Fibroblast of the aortic adventitia (primary cell): ENCODE measurements at regions not wholly inside any gene's neighbourhood (a gene's known extent, or its start where the extent isn't known, plus 50 kb on each side); places are given as distances from the start of the nearest gene placed in this dataset.
"Not testable (repeated sequence)": the region's sequence is repeated elsewhere in the genome, so short reads cannot be mapped to it uniquely, and the experiment has no call there.

Source experiments
- DNase-seq: peaks from one replicate; pipeline ENCODE4 v3.0.0-alpha.2; 2010; ENCODE audit warnings: low read depth
- H3K4me3 ChIP-seq: 2 replicates; pipeline ENCODE4 v1.5.1; 2011; ENCODE audit warnings: low read depth, mild to moderate bottlenecking, control low read depth, low read length, moderate library complexity
- TF ChIP-seq, protein P1 (sequence below): IDR thresholded peaks from 2 replicates; pipeline ENCODE4 v1.5.1; 2011; ENCODE audit warnings: mild to moderate bottlenecking, low read length, control low read depth, inconsistent platforms; ENCODE audit not compliant: insufficient read depth

DNA sequence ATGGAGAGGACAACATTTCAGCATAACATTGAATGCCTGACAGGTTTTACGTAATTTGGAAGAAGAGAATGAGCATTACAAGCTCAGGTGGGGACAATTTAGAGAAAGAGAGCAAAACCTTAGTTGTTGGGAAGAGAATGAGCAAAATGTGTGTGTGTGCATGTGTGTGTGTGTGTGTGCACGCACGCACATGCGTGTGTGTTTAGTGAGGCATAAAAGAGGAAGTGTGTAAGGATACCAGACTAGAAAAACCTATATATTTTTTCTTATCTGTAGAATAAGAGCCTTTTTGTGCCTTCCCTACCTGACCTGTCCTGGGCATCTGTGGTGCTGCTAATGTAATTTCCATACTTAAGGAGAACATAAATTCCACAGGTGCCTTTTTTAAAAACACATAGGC, 99.0 kb upstream of the PLXNA2 start:
- TF ChIP-seq, protein P1, sequence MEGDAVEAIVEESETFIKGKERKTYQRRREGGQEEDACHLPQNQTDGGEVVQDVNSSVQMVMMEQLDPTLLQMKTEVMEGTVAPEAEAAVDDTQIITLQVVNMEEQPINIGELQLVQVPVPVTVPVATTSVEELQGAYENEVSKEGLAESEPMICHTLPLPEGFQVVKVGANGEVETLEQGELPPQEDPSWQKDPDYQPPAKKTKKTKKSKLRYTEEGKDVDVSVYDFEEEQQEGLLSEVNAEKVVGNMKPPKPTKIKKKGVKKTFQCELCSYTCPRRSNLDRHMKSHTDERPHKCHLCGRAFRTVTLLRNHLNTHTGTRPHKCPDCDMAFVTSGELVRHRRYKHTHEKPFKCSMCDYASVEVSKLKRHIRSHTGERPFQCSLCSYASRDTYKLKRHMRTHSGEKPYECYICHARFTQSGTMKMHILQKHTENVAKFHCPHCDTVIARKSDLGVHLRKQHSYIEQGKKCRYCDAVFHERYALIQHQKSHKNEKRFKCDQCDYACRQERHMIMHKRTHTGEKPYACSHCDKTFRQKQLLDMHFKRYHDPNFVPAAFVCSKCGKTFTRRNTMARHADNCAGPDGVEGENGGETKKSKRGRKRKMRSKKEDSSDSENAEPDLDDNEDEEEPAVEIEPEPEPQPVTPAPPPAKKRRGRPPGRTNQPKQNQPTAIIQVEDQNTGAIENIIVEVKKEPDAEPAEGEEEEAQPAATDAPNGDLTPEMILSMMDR: no peak
- no peak for DNase-seq
- no peak overlapping the region for H3K4me3 ChIP-seq

- no peak for DNase-seq
- TF ChIP-seq, protein P1: no peak
- H3K4me3 ChIP-seq: no peak overlapping the region
These were observed 100.1 kb upstream of the PLXNA2 start for GRCh38 chr1:208344202-208344857.

DNA sequence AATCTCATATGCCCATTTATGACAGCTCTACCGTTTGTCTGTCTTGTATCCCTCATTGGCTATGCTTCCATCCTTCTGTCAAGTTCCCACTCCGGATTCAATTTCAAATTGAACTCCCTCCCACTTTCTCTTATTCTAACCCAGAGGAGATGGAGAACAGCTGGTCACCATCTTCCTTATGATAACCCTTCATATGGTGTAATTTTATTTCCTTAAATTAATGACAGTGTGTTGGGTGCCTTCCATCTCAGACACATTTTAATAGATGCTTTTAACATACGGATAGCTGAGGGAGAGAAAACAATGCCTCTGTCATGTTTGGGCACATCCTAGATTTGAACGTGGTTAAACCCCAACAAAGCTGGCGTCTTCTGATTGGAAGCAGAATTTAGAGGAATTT, 103.0 kb upstream of the PLXNA2 start:
- TF ChIP-seq, protein P1: no peak
- DNase-seq: no peak
- H3K4me3 ChIP-seq: no peak overlapping the region

DNA sequence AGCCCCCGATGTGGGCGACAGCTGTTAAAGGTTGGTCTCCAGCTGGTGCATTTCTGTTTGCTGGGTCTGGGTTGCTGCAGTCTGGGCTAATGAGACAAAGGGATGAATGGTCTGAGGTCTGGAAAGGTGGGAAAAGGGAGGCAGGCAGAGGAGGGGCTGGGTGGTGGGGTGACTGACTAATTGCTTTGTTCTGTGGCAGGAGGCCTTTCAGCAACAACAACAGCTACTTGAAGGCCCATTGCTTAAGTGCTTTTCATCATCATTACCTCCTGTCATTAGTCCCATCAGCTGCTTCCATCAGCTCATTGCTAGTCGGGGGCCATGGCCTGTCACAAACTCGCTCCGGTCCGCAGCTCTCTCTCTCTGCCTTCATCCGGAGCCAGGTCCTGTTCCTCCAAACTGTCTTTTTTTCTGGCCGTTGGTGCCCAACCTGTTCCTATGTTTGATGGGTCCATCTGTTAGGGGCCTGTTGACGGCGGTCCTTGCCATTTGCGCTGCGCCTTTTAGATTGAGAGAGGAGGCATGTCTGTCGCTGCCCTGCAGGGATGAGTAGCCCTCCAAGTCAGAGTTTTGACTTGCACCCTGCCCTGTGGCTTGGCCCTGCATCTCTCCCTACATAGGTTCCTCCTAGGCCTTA, 105.6 kb upstream of the PLXNA2 start:
- TF ChIP-seq, protein P1: no peak
- DNase-seq: no peak
- H3K4me3 ChIP-seq: no peak overlapping the region

DNA sequence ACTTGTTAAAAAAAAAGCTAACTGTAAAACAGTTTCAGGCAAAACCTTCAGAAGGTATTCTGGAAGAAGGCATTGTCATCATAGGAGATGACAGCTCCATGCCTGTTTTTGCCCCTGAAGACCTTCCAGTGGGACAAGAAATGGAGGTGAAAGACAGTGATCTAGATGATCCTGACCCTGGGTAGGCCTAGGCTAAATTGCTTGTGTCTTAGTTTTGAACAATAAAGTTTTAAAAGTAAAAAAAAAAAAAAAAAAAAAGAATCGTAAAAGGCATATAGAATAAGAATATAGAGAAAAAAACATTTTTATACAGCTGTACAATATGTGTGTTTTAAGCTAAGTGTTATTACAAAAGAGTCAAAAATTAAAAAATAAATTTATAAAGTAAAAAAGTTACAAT, 106.6 kb upstream of the PLXNA2 start:
- TF ChIP-seq, protein P1: no peak
- DNase-seq: no peak
- H3K4me3 ChIP-seq: no peak overlapping the region

DNA sequence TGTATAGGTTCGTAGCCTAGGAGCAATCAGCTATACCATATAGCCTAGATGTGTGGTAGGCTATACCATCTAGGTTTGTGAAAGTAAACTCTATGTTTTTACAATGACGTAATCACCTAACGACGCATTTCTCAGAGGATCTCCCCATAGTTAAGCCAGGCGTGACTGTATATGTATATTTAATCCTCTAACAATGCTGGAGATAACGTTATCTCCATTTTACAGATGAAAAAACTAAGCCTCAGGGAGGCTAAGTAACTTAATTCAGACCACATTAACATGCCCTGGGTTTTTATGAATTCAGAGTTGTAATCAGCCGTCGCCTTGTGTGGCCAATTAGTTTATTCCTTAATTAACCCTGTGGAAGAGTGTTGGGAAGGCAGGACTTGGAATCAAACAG, 107.7 kb upstream of the PLXNA2 start:
- TF ChIP-seq, protein P1: no peak
- DNase-seq: no peak
- no peak overlapping the region for H3K4me3 ChIP-seq

- H3K4me3 ChIP-seq, DNase-seq: not testable (repeated sequence)
These were observed 109.6 kb upstream of the PLXNA2 start for GRCh38 chr1:208353797-208354196.
